Ureter (tissue), 1 donor: ENCODE measurements at regions not wholly inside any gene's neighbourhood (a gene's known extent, or its start where the extent isn't known, plus 50 kb on each side); places are given as distances from the start of the nearest gene placed in this dataset.
"Not testable (repeated sequence)": the region's sequence is repeated elsewhere in the genome, so short reads cannot be mapped to it uniquely, and the experiment has no call there.

ENCODE experiments used
- DNase-seq: peaks from one replicate; pipeline ENCODE4 v3.0.0-alpha.2; 2020; ENCODE audit warnings: low spot score
- donor health status: DM: yes; HTN: yes; CAD: no.

- DNase-seq = no peak
Observed at GRCh38 chr13:97723655-97724054, 229.8 kb upstream of the IPO5 start.

DNA sequence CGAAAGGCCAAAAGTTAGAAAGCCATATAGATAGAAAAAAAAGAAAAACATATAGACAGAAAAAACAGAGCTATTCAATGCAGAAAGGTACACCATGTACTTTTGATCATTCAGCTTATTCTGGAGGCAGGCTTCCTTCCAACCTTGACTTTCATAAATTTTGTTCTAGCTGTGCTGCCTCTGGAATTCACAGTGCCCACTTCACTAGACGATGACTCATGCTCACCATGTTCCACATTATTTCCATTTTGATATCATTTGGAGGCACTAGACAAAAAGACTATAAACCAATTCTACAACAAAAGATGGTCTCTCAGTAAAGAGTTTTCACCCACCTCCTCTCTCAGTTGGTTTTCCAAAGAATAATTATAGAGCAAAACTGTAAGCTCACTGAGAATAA is 229.0 kb upstream of the IPO5 start:
- DNase-seq = no peak

DNA sequence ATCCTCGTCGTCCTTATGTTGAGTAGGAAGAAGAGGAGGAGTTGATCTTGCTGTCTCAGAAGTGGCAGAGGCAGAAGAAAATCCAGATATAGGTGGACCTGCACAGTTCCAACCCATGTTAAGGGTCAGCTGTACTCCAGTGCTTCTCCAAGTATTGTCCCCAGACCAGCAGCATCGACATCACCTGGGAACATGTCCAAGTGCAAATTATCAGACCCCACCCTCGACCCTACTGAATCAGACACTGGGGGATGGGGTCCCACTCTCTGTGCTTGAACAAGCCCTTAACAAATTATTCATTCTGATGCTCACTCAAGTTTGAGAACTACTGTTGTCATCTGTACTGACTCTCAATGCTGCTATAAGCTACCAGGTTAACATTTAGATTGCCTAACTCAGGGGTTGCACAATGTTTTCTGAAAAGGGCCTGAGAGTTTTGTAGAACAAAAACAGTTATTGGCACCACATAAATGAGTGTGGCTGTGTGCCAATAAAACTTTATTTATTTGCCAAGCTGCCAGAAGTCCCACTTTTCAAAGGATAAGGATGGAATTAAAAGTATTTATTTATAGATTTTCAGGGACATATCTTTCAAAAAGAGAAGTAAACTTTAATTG is 226.7 kb upstream of the IPO5 start:
- DNase-seq = no peak

- no peak for DNase-seq
Observed at GRCh38 chr13:97727991-97728390, 225.5 kb upstream of the IPO5 start.

DNA sequence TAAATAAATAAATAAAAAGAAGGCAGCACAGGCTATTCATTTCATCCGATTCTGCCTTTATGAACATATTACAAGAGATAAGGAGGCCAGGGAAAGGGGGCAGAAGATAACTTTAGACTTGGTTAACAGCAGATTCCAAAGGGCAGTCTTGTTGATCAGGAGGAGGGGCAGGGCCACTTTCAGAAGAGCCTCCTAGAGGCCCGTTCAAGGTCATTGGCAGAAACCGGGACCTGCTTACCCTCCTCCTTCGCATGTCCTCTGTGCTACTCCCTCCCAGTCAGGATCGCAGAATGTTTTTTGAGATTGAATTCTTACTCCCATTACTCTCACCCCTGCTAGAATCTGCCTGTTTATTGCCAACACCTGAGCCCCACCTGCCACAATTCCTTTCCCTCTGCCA is 217.0 kb upstream of the IPO5 start:
- no peak for DNase-seq

GRCh38 chr13:97742084-97742483 is 211.4 kb upstream of the IPO5 start:
- no peak for DNase-seq

DNA sequence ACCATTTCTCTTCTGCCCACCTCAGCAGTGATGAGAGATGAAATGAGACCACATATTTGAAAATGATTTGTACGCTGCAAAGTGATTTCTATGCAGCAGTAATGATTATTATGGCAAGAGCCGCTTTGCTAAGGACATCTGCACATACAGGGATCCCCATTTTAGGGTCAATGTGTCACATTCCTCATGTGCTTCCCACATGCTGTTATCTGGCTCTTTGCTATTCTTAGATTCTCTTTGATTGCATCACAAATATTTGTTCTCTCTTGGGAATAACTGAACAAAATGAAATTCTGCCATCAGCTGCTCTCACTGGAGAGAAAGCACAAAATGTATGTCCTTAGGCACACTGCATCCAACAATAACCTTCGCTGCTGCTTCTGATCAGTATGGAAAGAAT is 209.5 kb upstream of the IPO5 start:
- no peak for DNase-seq

DNA sequence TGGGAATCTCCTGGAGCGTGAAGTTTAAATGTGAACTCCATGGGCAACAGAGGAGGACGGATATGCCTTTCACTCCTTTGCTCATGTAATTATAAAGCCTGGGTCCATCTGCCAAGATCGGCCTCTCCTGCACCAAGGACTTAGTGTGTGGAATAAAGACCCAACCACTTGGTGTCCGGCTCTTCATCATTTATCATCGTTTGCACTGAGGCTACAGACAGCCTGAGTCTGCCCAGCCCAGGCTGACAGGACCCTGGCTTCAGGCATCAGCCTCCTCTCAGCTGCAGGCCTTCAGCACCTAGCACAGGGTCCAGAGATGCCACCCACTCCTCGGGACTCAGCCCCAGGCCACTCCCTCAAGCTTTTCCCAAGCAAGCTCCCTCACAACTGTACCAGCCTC is 206.8 kb upstream of the IPO5 start:
- DNase-seq = no peak

GRCh38 chr13:97749174-97749573 is 204.3 kb upstream of the IPO5 start:
- DNase-seq = no peak

GRCh38 chr13:97751477-97751876 is 202.0 kb upstream of the IPO5 start:
- no peak for DNase-seq

DNA sequence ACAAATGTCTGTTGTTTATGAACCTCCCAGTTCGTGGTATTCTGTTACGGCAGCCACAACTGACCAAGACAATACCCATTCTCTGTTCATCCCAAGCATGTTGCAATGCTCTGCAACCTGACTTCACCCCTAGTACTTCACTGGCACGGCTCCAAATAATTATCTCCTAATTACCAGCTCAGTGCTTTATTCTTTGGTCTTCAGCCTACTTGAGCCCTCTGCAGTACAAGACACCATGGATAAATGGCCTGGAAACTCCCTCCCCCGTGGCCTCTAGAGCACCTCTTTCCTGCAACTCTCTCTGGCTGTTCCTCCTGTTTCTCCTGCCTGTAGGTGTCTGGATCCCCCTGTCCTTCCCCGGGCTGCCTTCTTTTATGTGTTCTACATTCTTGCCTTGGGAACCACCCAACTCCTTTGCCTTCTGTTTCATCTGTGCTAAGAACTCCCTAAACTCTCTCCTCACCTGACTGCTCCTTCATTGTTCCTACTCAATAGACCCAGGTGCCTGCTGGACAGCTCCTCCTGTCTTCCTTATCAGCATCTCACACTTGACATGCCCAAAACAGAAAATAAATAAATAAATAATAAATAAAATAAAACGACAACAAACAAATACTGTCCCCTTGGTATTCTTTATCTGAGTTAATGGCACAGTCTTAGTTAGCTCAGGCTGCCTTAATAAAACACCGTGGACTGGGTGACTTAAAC is 200.4 kb upstream of the IPO5 start:
- DNase-seq = no peak

GRCh38 chr13:97753942-97754670 is 199.4 kb upstream of the IPO5 start:
- no peak for DNase-seq

- DNase-seq = no peak
Observed at GRCh38 chr13:97757807-97758206, 195.7 kb upstream of the IPO5 start.

DNA sequence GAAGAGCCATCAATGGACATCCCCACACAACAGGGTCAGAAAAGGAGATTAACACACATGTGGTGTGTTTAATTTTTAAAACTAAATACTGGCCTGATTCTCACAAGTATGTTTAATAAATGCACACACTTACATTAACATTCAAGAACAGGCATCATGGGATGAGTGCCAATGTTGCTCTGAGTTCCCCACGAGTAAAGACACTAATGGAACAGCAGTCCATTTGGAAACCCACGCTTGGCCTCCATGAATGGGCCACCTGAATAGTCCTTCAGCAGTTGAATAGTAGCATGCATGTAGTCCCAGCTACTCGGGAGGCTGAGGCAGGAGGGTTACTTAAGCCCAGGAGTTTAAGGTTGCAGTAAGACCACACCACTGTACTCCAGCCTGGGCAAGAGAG is 195.2 kb upstream of the IPO5 start:
- DNase-seq = no peak

DNA sequence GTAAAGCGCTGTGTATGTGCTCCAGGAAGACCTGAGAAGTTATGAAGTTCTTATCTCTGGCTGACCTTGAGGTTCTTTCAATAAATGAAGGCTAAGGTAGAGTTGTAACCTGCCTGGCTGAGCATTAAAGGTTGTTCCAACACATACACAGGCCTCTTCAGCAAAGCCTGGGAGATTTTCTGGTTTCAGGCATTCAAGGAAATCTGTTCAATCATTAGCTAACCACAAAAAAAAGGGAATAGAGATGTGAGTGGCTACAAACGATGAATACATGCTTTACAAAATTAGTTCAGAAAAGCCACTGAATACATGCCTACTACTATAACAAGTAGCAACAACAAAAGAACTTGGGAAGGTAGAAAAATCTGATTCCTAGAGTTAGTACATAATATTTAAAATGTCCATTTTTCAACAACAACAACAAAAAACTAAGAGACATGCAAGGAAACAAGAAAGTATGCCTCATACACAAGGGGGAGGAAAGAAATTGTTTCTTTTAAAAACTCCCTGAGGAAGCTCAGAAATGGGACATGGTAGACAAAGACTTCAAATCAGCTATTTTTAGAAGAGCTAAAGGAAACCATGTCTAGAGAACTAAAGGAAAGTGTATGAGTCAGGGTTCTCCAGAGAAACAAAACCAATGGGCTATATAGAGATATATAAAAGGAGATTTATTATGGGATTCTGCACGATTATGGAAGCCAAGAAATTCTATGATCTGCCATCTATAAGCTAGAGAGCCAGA is 191.5 kb upstream of the IPO5 start:
- no peak for DNase-seq

DNA sequence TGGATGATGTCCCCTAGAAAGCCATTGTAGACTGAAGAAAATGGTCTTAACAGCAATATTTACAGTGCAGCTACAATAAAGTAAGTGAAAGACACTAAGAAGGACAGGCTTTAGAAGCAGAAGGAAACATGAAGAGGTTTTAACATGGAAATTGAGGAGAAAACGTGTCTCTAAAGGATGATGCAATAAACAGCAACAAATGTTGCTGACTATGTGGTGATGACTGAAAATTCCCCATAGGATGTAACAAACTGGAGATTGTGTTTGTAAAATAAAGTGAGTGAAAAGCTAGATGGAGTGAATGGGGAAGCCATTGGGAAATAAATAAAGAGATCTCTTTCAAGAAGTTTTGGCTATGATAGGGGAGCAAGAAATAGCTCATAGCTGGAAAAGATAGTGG is 186.7 kb upstream of the IPO5 start:
- no peak for DNase-seq

DNA sequence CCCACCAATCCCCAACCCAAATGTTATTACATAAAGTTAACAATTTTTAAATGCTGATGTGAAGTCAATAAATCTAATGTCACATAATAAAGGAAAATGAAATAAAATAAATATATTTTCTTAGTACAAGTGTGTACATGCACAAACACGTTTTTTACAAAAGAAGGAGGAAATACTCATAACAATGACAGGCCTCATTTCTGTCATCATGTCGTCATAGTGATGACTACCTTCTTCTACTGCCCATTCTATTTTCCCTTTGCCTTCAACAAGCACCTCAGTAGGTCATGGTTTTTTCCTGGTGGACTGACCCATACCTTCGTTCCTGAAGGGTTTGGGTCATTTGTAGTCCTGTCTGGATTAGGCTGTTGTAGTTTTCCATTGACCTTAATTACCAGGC is 185.3 kb upstream of the IPO5 start:
- no peak for DNase-seq

GRCh38 chr13:97770231-97770630 is 183.2 kb upstream of the IPO5 start:
- not testable (repeated sequence) for DNase-seq

DNA sequence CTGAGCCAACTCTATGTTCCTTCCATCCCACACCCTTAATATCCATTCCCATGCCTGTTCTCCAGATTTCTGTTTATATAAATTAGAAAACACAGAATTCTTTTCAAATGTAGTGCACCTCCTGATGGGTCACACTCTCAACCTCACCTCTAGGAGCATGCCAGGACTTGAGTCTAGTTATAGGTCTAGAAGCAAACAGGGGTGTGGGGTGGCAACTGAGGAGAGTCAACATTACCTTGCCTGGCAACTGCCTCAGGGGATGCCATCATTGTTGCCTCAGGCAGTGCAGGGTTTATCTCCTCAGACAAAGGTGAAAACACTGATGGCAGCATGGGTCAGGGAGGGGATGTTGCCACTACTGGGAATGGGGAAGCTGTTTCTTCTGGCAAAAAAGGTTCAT is 181.0 kb upstream of the IPO5 start:
- DNase-seq = not testable (repeated sequence)

DNA sequence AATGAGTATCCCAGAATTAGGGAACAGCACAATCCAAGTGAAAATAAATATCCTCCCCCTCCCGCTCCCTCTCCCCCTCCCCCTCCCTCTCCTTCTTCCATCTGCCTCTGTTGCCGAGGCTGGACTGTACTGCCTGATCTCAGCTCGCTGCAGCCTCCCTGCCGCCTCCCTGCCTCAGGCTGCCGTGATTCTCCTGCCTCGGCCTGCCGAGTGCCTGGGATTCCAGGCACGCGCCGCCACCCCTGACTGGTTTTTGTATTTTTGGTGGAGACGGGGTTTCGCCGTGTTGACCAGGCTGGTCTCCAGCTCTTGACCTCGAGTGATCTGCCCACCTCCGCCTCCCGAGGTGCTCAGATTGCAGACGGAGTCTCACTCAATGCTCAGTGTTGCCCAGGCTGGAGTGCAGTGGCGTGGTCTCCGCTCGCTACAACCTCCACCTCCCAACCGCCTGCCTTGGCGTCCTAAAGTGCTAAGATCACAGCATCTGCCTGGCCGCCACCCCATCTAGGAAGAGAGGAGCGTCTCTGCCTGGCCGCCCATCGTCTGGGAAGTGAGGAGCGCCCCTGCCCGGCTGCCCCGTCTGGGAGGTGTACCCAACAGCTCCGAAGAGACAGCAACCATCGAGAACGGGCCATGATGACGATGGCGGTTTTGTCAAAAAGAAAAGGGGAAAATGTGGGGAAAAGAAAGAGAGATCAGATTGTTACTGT is 178.9 kb upstream of the IPO5 start:
- DNase-seq = not testable (repeated sequence)

GRCh38 chr13:97780486-97780885 is 173.0 kb upstream of the IPO5 start:
- DNase-seq = no peak

DNA sequence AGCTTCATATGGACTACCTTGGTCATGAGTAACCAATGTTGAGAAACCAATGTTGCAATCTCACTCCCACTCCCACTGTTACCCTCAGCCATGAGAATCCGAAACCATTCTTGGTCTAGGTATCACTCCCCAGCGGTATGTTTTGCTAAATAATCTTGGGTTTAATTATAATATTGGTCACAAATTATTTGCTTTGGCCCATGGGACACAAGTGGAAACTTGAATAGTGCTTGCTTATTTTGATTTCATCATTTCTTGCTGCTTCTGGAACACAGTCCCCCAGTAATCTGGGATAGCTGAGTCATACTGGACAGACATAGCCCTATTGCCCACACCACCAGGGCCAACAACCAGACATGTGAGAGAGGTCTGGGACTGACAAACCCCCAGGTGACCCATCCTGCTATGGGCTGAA is 171.6 kb upstream of the IPO5 start:
- DNase-seq = no peak
